HG03066 (cell line): ENCODE measurements at regions not wholly inside any gene's neighbourhood (a gene's known extent, or its start where the extent isn't known, plus 50 kb on each side); places are given as distances from the start of the nearest gene placed in this dataset.

Experiments
- ATAC-seq: cut with Tn5 transposase; IDR thresholded peaks from one replicate; pipeline ENCODE4 v1.9.1; 2021; ENCODE audit warnings: low read depth; ENCODE audit not compliant: unreplicated experiment

DNA sequence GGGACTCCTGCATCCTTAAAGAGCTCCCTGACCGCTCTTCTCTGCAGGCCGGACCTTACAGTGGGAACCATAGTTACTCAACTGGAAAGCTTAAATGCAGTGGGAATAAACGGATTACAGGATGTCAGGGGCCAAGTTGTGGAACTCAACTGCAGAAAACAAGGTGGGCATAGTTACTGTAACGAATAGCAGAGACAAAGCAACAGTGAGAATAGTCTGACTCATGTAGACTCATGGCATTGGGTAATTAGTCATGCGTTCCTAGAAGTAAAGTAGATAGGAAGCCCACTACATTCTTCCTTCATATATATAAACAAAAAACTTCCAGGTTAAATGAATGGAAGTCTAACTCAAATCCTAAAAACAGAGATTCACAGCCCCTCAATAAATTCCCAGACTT is 95.5 kb upstream of the CHRNA7 start:
- ATAC-seq, result no peak

DNA sequence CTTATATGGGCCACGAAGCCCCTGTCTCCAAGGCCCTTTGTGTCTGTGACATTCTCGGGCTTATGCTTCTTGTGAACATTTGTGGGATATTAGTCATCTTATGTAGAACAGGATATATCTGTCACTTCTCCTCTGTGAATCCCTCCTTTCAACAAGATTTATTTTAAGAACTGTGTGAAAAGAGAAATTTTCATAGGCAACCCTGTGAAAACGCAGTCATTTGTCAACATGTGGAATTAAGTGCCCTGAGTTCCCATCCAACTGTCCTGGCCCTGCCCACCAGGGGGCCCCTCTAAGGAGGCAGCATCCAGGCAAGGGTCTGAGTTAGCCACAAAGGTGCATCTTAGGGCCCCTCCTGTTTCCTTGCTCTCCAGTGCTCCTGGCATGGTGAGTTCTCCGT is 76.8 kb upstream of the CHRNA7 start:
- no peak for ATAC-seq

DNA sequence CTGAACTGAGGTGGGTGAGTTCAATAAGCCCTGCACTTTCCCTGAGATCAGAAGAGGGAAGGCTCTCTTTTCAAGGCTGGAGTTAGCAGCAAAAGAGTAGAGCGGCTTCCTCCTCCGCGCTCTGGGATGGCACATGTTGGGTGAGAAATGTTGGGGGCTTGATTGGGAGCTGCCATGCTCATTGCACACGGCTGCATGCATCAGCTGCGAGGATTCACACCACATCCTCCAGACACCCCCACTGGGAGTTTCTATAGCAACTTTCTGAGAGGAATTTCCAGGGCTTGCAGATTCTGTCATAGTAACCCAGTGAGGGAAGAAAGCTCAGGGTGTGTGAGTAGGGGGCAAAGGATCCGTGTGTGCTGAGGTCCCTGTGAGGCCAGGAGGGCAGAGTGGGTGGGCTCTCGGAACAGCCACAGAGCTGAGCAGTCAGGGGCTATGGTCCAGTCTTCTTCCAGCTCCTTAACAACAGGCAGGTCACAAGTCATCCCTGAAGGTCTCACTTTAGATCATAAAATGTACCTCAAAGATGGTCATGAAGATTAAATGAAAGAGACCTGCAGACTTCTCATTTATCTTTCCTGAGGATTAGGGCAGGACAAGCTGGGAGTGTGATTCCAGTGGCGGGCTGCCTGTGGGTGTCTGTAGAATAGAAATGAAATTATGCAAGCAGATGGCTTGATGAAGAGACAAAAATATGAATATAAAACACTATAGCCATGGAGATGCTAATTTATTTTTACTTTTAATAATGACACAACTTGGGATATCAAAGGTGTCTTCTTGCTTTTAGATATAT is 75.7 kb upstream of the CHRNA7 start:
- ATAC-seq, result no peak

DNA sequence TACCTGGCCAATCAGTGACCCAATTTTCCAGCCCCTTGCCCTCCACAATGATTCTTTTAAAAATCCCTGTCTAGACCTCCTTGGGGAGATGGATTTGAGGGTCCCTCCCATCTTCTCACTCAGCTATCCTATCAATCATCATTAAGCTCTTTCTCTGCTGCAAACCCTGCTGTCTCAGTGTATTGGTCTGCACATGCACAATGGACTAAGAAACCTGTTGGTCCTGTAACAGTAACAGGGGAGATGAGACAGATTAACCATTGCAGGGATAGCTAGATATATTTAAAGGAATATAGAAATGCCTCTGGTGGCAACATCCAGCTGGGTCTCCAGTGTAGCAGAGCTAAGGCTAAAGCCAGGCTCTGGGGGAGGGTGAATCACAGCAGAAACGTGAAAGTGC is 74.6 kb upstream of the CHRNA7 start:
- no peak for ATAC-seq

DNA sequence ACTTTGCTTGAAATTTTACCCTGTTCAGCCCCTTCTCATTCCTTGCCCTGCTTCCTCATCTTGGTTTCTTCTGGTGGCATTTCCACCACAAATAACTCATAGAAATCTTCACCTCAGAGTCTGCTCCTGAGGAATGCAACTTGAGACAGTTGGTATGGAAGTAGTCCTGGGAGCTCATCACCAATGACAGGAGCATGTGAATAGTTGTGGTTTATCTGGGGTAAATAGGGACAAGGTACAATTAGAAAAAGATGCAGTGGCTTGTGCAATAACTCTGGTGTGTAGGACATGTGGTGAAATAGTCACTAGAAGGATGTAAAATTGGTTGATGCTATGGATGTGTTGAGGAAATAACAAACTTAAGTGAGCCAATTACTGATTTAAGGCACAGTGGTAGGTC is 72.7 kb upstream of the CHRNA7 start:
- no peak for ATAC-seq

DNA sequence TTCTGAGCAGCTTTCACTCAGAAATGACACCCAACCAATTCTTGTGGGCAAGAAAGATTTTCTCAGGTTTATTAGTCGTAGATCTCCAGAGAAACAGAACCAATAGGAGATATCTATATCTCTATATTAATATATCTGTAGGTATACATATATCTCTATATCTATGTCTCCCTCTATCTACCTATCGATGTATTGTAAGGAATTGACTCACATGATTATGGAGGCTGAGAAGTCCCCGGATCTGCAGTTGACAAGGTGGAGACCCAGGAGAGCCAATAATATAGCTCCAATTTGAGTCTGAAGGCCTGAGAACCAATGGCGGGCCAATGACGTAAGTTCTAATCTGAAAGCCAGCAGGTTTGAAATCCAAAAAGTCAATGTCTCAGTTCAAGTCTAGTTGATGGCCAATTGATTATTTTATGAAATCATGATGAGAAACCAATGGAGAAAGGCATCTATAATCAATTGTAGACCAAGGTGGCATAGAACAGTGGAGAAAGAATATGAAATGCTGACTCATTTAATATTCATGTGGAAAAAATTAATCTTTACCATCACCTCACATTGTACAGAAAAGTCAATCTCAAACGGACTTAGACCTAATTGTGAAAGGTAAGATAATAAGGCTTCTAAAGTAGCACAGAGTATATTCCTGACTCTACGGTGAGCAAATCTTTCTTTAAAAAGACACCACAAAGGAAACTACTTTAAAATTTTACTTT is 65.6 kb upstream of the CHRNA7 start:
- ATAC-seq, result no peak

DNA sequence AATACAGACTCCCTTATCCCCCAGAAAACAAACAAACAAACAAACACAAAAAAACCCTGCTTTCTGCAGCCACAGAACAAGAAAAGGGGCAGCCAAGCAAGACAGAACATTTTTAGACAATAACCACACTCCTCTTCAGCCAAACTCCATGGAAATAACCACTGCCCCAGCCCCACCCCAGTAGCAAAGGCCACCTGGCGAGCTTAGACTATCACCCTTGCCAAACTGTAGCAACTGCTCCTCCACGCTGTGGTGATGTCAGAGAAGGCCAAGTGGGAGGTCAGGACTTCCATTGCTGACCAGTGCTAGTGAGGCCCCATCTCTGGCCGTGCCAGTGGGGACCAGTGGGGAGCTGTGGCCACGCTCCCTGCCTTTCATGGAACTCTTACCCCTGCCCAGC is 60.3 kb upstream of the CHRNA7 start:
- no peak for ATAC-seq

DNA sequence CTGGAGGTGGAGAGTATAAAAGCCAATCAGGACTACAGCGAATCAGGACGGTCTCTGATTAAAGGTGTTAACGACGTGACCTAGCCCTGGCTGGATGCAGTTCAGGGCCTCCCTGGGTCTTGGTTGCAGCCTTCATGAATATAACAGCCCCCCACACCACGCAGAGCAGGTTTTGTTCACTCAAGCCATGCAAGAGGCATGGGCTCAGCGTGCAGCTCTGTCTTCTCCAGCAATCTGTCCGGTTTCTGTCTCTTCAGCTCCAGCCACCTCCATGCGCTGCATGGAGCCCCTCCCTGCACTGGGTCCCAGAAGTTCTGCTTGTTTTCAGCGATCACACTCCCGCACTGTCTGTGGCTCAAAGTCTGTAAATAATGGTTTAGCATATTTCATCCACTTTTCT is 57.1 kb upstream of the CHRNA7 start:
- ATAC-seq, result no peak

DNA sequence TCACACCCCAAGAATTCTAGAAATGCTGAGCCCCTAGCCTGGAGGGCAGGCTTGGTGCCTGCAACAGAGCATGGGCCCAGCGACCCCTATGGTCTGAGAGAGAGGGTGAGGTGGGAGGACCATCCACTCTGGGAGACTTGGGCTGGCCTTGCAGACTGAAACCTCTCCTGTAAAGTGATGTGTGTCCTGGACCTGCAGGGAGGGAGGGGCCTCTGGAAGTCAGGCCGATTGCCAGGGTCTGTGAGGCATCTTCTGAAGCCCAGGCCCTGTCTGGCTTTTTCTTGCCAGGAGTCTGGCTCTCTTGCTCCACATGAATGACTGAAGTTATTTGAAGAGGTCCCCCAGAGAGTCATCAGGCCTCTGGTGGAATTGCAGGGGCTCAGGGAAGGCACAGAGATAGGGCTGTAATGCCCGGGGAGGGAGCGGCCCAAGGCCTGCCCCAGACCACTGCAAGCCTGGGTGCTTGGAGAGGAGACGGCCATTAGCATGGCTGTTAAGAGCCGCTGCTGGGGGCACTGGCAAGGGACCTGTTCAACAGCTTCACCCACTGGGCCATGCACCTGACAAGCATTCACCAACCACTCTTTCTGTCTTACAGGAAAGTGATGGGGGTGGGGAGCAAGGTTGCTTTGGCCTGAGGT is 56.0 kb upstream of the CHRNA7 start:
- no peak for ATAC-seq

DNA sequence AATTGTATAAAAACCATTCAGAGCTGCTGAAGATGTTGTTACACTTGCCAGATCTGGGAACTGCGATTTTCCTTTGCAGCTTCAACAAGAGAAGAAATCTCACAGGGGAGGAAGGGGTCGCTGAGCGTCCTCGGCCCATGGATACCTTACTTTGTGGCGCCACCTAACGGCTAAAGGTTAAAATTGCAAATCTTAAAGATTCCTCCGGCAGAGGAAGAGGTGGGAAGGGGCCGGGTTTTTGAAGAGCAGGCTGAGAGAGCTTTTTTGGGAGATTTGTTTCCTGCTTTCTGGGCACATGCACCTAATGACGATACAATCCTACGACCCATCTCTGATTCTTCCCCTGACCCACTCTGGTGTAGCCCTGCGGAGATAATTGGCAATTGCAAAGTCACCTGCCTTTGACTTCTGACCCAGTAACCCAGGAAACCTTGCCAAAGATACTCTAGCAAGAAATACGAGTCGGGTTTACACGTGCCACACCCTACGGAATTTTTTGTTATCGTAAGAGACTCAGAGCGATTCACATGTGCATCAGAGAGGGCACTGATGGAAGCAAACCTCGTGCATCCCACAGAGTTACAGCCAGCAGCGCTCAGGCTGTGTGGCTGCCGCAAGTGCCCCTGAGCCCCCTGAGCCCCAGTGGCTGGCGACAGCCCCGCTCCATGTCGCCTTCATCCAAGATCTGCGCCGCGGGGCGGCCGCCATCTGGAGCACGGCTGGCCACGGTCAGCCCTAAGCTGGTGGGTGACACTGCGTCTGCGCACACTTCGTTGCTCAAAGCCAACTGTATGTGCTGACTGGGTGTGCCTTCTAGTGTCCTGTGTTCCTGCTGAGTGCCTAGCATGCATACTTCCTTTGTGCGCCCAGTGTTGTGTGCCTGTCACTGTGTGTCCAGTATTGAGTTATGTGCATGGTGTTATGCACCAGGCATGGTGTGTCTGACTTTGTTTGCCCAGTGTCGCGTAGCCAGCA is 55.2 kb upstream of the CHRNA7 start:
- no peak for ATAC-seq

DNA sequence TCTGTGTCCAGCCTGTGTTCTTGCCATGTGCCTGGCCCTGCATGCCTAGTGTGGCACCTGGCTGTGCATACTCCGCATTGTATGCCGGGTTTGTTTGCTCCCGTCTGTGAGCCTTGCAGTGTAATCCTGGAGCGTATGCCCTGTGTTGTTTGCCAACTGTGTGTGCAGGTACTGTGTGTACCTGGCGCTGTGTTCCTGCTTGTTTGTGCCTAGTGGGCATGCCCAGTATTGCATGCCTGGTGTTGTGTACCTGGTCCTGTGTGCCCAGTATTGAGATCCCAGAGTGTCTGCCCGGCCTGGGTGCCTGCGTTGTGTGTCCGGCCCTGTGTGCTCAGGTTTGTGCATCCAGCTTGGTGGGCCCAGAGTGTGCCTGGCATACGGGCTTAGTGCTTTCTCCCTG is 54.5 kb upstream of the CHRNA7 start:
- no peak for ATAC-seq

DNA sequence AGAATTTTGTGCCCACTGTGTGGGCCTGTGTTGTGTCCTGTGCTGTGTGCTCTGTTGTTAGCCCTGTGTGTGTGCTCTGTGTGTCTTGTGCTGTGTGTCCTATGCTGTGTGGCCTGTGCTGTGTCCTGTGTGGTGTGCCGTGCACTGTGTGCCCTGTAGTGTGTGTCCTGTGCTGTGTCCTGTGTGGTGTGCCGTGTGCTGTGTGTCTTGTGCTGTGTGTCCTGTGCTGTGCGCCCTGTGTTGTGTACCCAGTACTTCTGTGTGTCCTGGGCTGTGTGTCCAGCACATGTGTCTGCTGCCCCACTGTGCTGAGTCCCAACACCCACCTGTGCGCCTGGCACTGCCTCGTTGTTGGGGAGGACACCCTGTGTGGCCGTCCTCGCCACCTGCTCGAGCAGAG is 53.2 kb upstream of the CHRNA7 start:
- ATAC-seq, result no peak

DNA sequence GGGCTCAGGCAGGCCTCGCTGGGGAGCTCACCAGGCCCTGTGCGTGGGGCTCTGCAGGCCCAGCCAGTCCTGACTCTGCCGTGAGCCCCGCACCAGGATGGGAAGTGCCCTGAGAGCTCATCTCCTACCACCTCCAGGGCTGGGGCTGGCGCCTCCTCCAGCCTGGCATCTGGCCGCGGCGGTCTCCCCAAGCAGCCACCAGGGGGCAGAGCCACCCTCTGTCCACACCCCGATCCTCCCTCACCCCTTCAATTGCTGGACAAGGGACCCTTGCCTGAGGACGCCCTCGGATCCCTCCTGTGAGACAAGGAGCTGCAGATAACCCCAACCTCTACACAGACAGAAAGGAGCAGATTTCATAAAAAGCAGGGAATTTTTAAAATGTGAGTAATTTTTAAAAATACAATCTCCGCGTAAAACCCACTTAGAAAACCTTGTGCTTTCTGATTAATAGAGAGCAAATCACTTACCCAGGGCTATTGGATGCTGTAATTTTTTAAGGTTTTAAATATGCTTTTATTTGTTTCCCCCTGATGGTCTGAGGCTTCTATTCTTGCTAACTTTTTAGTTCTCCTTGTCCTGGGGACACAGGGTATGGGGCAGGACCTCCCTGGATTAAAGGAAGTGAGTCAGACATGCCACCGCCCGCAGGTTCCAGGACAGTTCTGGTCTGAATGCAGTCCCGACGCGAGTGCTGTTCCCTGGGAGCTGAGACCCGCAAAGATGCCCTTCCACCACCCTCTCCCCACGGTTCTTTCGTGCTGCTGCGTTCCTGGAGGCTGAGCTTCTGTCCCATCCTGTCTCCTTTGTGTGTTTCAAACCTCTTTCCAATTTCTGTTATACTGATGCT is 52.3 kb upstream of the CHRNA7 start:
- ATAC-seq, result no peak
